CD4-positive, alpha-beta T cell treated with Interleukin-4 for 4 hours (primary cell): ENCODE measurements at regions not wholly inside any gene's neighbourhood (a gene's known extent, or its start where the extent isn't known, plus 50 kb on each side); places are given as distances from the start of the nearest gene placed in this dataset.

ENCODE experiments used
- DNase-seq: peaks from one replicate; pipeline ENCODE4 v3.0.0-alpha.2; 2020

- DNase-seq: no peak
These were observed 185.5 kb upstream of the DYNLRB2 start for GRCh38 chr16:80355335-80355734.

- no peak for DNase-seq
These were observed 190.7 kb upstream of the DYNLRB2 start for GRCh38 chr16:80350061-80350460.

GRCh38 chr16:80347900-80348299 is 192.9 kb upstream of the DYNLRB2 start:
- DNase-seq: no peak

- DNase-seq: no peak
These were observed 193.8 kb upstream of the DYNLRB2 start for GRCh38 chr16:80347002-80347401.

GRCh38 chr16:80346111-80346632 is 194.6 kb upstream of the DYNLRB2 start:
- DNase-seq: no peak

GRCh38 chr16:80345701-80346100 is 195.1 kb upstream of the DYNLRB2 start:
- DNase-seq: no peak

GRCh38 chr16:80344570-80344969 is 196.2 kb upstream of the DYNLRB2 start:
- no peak for DNase-seq

GRCh38 chr16:80341263-80341662 is 199.5 kb upstream of the DYNLRB2 start:
- no peak for DNase-seq

- DNase-seq: no peak
These were observed 203.0 kb upstream of the DYNLRB2 start for GRCh38 chr16:80337786-80338185.

GRCh38 chr16:80330803-80331202 is 210.0 kb upstream of the DYNLRB2 start:
- DNase-seq: no peak

GRCh38 chr16:80330150-80330549 is 210.6 kb upstream of the DYNLRB2 start:
- no peak for DNase-seq

GRCh38 chr16:80327740-80328139 is 213.1 kb upstream of the DYNLRB2 start:
- DNase-seq: no peak

GRCh38 chr16:80324371-80324770 is 216.4 kb upstream of the DYNLRB2 start:
- DNase-seq: no peak

- no peak for DNase-seq
These were observed 217.0 kb upstream of the DYNLRB2 start for GRCh38 chr16:80323808-80324195.

GRCh38 chr16:80323187-80323807 is 217.5 kb upstream of the DYNLRB2 start:
- no peak for DNase-seq

GRCh38 chr16:80319181-80319580 is 221.6 kb upstream of the DYNLRB2 start:
- DNase-seq: no peak

GRCh38 chr16:80318107-80318506 is 222.7 kb upstream of the DYNLRB2 start:
- DNase-seq: no peak

- DNase-seq: no peak
These were observed 223.2 kb upstream of the DYNLRB2 start for GRCh38 chr16:80317599-80318037.

GRCh38 chr16:80317116-80317515 is 223.7 kb upstream of the DYNLRB2 start:
- DNase-seq: no peak

- no peak for DNase-seq
These were observed 226.8 kb upstream of the DYNLRB2 start for GRCh38 chr16:80314042-80314441.

- no peak for DNase-seq
These were observed 231.6 kb upstream of the DYNLRB2 start for GRCh38 chr16:80309178-80309577.

GRCh38 chr16:80305410-80305809 is 235.4 kb upstream of the DYNLRB2 start:
- no peak for DNase-seq

- no peak for DNase-seq
These were observed 237.1 kb upstream of the DYNLRB2 start for GRCh38 chr16:80303691-80304090.

GRCh38 chr16:80300876-80301275 is 239.9 kb upstream of the DYNLRB2 start:
- no peak for DNase-seq

- no peak for DNase-seq
These were observed 240.3 kb upstream of the DYNLRB2 start for GRCh38 chr16:80300456-80300855.
